Body of pancreas (tissue), 4 donors: ENCODE measurements at regions not wholly inside any gene's neighbourhood (a gene's known extent, or its start where the extent isn't known, plus 50 kb on each side); places are given as distances from the start of the nearest gene placed in this dataset.

Experiments used
- CTCF ChIP-seq, 7 experiments: fragments of 450-650 bp in 4 of 7; fragments of 200-600 bp in 3 of 7; sonication (generic) in 3 of 7; IDR thresholded peaks; one replicate each; pipeline ENCODE4 v1.5.1; 2016 to 2019; ENCODE audit warnings: antibody characterized with exemption in 7 of 7
- POLR2A ChIP-seq, 3 donors: fragments of 450-650 bp; IDR thresholded peaks; one replicate each; pipeline ENCODE4 v1.6.1; 2016; ENCODE audit warnings: antibody characterized with exemption in 3 of 3, mild to moderate bottlenecking in 2 of 3

GRCh38 chr3:76523337-76523736, 516.6 kb upstream of the ROBO2 start:
- TF ChIP-seq CTCF (IDR thresholded peaks at IDR 0.05) (no peak), POLR2A (IDR thresholded peaks at IDR 0.05) (no peak)
